Sigmoid colon (tissue), 6 donors: ENCODE measurements at regions not wholly inside any gene's neighbourhood (a gene's known extent, or its start where the extent isn't known, plus 50 kb on each side); places are given as distances from the start of the nearest gene placed in this dataset.
"Not testable (repeated sequence)": the region's sequence is repeated elsewhere in the genome, so short reads cannot be mapped to it uniquely, and the experiment has no call there.

Experiments used
- DNase-seq: peaks from one replicate; pipeline ENCODE4 v3.0.0-alpha.2; 2019
- H3K27ac ChIP-seq, 4 donors: fragments of 200-600 bp; sonication (generic); one replicate each; pipeline ENCODE4 v1.5.1; 2016 to 2019; ENCODE audit warnings: mild to moderate bottlenecking in 1 of 4
- H3K27me3 ChIP-seq, 3 donors: fragments of 200-600 bp; sonication (generic); one replicate each; pipeline ENCODE4 v1.5.1; 2019; ENCODE audit warnings: mild to moderate bottlenecking in 1 of 3
- H3K36me3 ChIP-seq, 4 donors: fragments of 200-600 bp; sonication (generic); one replicate each; pipeline ENCODE4 v1.5.1; 2016 to 2019
- H3K4me1 ChIP-seq, 4 donors: fragments of 200-600 bp; sonication (generic); one replicate each; pipeline ENCODE4 v1.5.1; 2017 to 2019
- H3K4me3 ChIP-seq, 4 donors: fragments of 200-600 bp; sonication (generic); one replicate each; pipeline ENCODE4 v1.5.1; 2017 to 2019; ENCODE audit warnings: mild to moderate bottlenecking in 2 of 4, moderate library complexity in 1 of 4
- H3K9me3 ChIP-seq, 4 donors: fragments of 200-600 bp in 3 of 4; sonication (generic) in 3 of 4; one replicate each; pipeline versions ENCODE4 v1.5.1 to v1.6.1; 2013 to 2019
- CTCF ChIP-seq, 4 experiments: fragments of 450-650 bp in 3 of 4; fragments of 200-600 bp in 1 of 4; IDR thresholded peaks; one replicate each; pipeline ENCODE4 v1.5.1; 2016 to 2019; ENCODE audit warnings: antibody characterized with exemption in 4 of 4, mild to moderate bottlenecking in 3 of 4, moderate library complexity in 2 of 4
- EP300 ChIP-seq, 4 donors: sonication (generic); formaldehyde crosslinking; IDR thresholded peaks; one replicate each; pipeline ENCODE4 v1.6.1; 2017; ENCODE audit warnings: antibody characterized with exemption in 4 of 4
- POLR2A ChIP-seq, 2 donors: fragments of 450-650 bp; IDR thresholded peaks; one replicate each; pipeline ENCODE4 v1.6.1; 2016; ENCODE audit warnings: antibody characterized with exemption in 2 of 2, mild to moderate bottlenecking in 2 of 2, moderate library complexity in 2 of 2
- POLR2AphosphoS5 ChIP-seq, 4 donors: sonication (generic); formaldehyde crosslinking; IDR thresholded peaks; one replicate each; pipeline ENCODE4 v1.6.1; 2017; ENCODE audit warnings: antibody characterized with exemption in 4 of 4
- WGBS, 2 donors: extraction: QIAGEN DNeasy Blood & Tissue Kit; methylation state at CpG; one replicate each; pipeline ENCODE4 v1.1.7; 2013; 5-methylcytosine and 5-hydroxymethylcytosine counted together
- intact Hi-C: fragments of 100-400 bp; cut with DNase I; formaldehyde crosslinking; loops from one replicate; pipeline ENCODE4 v1.15.1; 2023
- donor health status: healthy with polysubstance abuse.
- donor health status: healthy.

GRCh38 chr5:93997562-93997961, 256.2 kb upstream of the POU5F2 start:
- Histone ChIP-seq H3K4me1 (peaks cover 0 to 12% (median 3%) of the 10 kb centered on the region in 4 donors), H3K27ac (no peak overlapping the region), H3K27me3 (no peaks in the 10 kb centered on the region), H3K9me3 (no peaks in the 10 kb centered on the region), H3K36me3 (no peaks in the 10 kb centered on the region), H3K4me3 (no peak overlapping the region)
- DNase-seq, result no peak
- whole genome bisulfite sequencing, 2 donors, result 56 to 70% methylated on average over 1 of the region's 1 CpG
- intact Hi-C loops, result no loop called here
- TF ChIP-seq CTCF (IDR thresholded peaks at IDR 0.05) (no peak), EP300 (IDR thresholded peaks at IDR 0.05) (no peak), POLR2AphosphoS5 (IDR thresholded peaks at IDR 0.05) (no peak), POLR2A (IDR thresholded peaks at IDR 0.05) (no peak)

GRCh38 chr5:93995126-93995621, 253.8 kb upstream of the POU5F2 start:
- WGBS, 2 donors, result 44 to 45% methylated on average over 3 of the region's 3 CpGs
- Histone ChIP-seq H3K4me1 (peaks cover 0 to 17% (median 3%) of the 10 kb centered on the region in 4 donors), H3K27me3 (no peaks in the 10 kb centered on the region), H3K36me3 (no peaks in the 10 kb centered on the region), H3K4me3 (no peak overlapping the region), H3K27ac (no peak overlapping the region), H3K9me3 (no peaks in the 10 kb centered on the region)
- intact Hi-C loops, result no loop called here
- no peak for DNase-seq
- TF ChIP-seq POLR2AphosphoS5 (IDR thresholded peaks at IDR 0.05) (peak in 1 of 4 donors; percentile 45), CTCF (IDR thresholded peaks at IDR 0.05) (no peak)

- Histone ChIP-seq H3K36me3 (no peaks in the 10 kb centered on the region), H3K4me3 (no peak overlapping the region), H3K9me3 (no peaks in the 10 kb centered on the region), H3K27me3 (no peaks in the 10 kb centered on the region), H3K27ac (no peak overlapping the region), H3K4me1 (peaks cover 0 to 17% (median 3%) of the 10 kb centered on the region in 4 donors)
- no peak for DNase-seq
- TF ChIP-seq POLR2A (IDR thresholded peaks at IDR 0.05) (no peak), EP300 (IDR thresholded peaks at IDR 0.05) (no peak), POLR2AphosphoS5 (IDR thresholded peaks at IDR 0.05) (no peak), CTCF (IDR thresholded peaks at IDR 0.05) (no peak)
- 88 to 91% methylated on average over 2 of the region's 2 CpGs for WGBS, 2 donors
- intact Hi-C loops, result no loop called here
Observed at GRCh38 chr5:93993161-93993560, 251.8 kb upstream of the POU5F2 start.

GRCh38 chr5:93990504-93991070, 249.2 kb upstream of the POU5F2 start:
- TF ChIP-seq EP300 (IDR thresholded peaks at IDR 0.05), result no peak
- TF ChIP-seq CTCF (IDR thresholded peaks at IDR 0.05), result no peak
- TF ChIP-seq POLR2AphosphoS5 (IDR thresholded peaks at IDR 0.05), result no peak
- no peak for TF ChIP-seq POLR2A (IDR thresholded peaks at IDR 0.05)
- 11 to 68% methylated on average over 2 of the region's 2 CpGs for WGBS, 2 donors
- no peak for DNase-seq

GRCh38 chr5:93985940-93986570, 244.7 kb upstream of the POU5F2 start:
- intact Hi-C loops, H3K27ac ChIP-seq, DNase-seq, H3K4me1 ChIP-seq, H3K27me3 ChIP-seq, H3K36me3 ChIP-seq, H3K4me3 ChIP-seq, H3K9me3 ChIP-seq: not testable (repeated sequence)
- WGBS, 2 donors, result 95 to 97% methylated on average over 45 of the region's 45 CpGs

More at GRCh38 chr5:93990504-93991070, 249.2 kb upstream of the POU5F2 start:
- Histone ChIP-seq H3K4me3 (no peak overlapping the region), H3K4me1 (peaks cover 0 to 17% (median 3%) of the 10 kb centered on the region in 4 donors), H3K27ac (no peak overlapping the region), H3K9me3 (no peaks in the 10 kb centered on the region), H3K36me3 (no peaks in the 10 kb centered on the region), H3K27me3 (no peaks in the 10 kb centered on the region)
- intact Hi-C loops, result no loop called here
